WTC11 (cell line): ENCODE measurements at regions not wholly inside any gene's neighbourhood (a gene's known extent, or its start where the extent isn't known, plus 50 kb on each side); places are given as distances from the start of the nearest gene placed in this dataset.

ENCODE experiments used
- ATAC-seq: fragments of 200-7000 bp; cut with Tn5 transposase; 2 replicates; pipeline ENCODE4 v1.10.0; 2021; ENCODE audit warnings: mild to moderate bottlenecking, moderate library complexity
- CTCF ChIA-PET: fragments of 300-600 bp; sonication (Branson Sonifier 250); formaldehyde crosslinking; loops from one replicate; lab custom pipeline; 2021; ENCODE audit warnings: antibody characterized with exemption; lab: Charles Lee
- POLR2A ChIA-PET: fragments of 350-600 bp; sonication (Branson Sonifier 250); formaldehyde crosslinking; loops from one replicate; lab custom pipeline; 2021; ENCODE audit warnings: antibody characterized with exemption; lab: Charles Lee
- DNase-seq: peaks from one replicate; pipeline ENCODE4 v3.0.0; 2021; ENCODE audit warnings: low spot score
- H3K27ac Mint-ChIP-seq: 2 replicates; pipeline ENCODE4 v1.8.0; 2021; ENCODE audit warnings: mixed read lengths
- H3K27me3 Mint-ChIP-seq: 2 replicates; pipeline ENCODE4 v1.8.0; 2021; ENCODE audit warnings: low read depth, mild to moderate bottlenecking, moderate library complexity, mixed read lengths
- H3K36me3 Mint-ChIP-seq: 2 replicates; pipeline ENCODE4 v1.8.0; 2021; ENCODE audit warnings: mixed read lengths
- H3K4me1 Mint-ChIP-seq: 2 replicates; pipeline ENCODE4 v1.8.0; 2022; ENCODE audit warnings: mixed read lengths
- H3K4me3 Mint-ChIP-seq: 2 replicates; pipeline ENCODE4 v1.8.0; 2021; ENCODE audit warnings: mild to moderate bottlenecking, moderate library complexity, mixed read lengths
- H3K9me3 Mint-ChIP-seq: 2 replicates; pipeline ENCODE4 v1.8.0; 2021; ENCODE audit warnings: mixed read lengths
- ELF4 ChIP-seq: sonication (generic); formaldehyde crosslinking; IDR thresholded peaks from 2 replicates; pipeline ENCODE4 v1.8.1; 2022; ENCODE audit warnings: low read depth, mild to moderate bottlenecking, moderate library complexity, missing genetic modification reagents
- EMX1 ChIP-seq: fragments of 250-450 bp; sonication (Bioruptor Pico); IDR thresholded peaks from 2 replicates; pipeline ENCODE4 v1.8.0; 2021; ENCODE audit warnings: mild to moderate bottlenecking
- HMGA2 ChIP-seq: fragments of 250-450 bp; sonication (Bioruptor Pico); IDR thresholded peaks from 2 replicates; pipeline ENCODE4 v1.4.0; 2021; ENCODE audit warnings: mild to moderate bottlenecking, moderate library complexity
- KAT7 ChIP-seq: sonication (generic); formaldehyde crosslinking; IDR thresholded peaks from 2 replicates; pipeline ENCODE4 v1.8.1; 2023; ENCODE audit warnings: missing genetic modification reagents, mild to moderate bottlenecking, borderline replicate concordance
- NR2C2 ChIP-seq: sonication (generic); formaldehyde crosslinking; IDR thresholded peaks from 2 replicates; pipeline ENCODE4 v1.8.0; 2022; ENCODE audit warnings: mild to moderate bottlenecking, missing genetic modification reagents
- SMAD3 ChIP-seq: sonication (generic); formaldehyde crosslinking; IDR thresholded peaks from 2 replicates; pipeline ENCODE4 v1.8.0; 2022; ENCODE audit warnings: missing genetic modification reagents, mild to moderate bottlenecking, borderline replicate concordance
- SMAD4 ChIP-seq: sonication (generic); formaldehyde crosslinking; IDR thresholded peaks from 2 replicates; pipeline ENCODE4 v1.8.0; 2022; ENCODE audit warnings: mild to moderate bottlenecking, missing genetic modification reagents
- SOX15 ChIP-seq: fragments of 250-450 bp; sonication (Bioruptor Pico); IDR thresholded peaks from 2 replicates; pipeline ENCODE4 v1.9.0; 2021; ENCODE audit warnings: mild to moderate bottlenecking
- TP53 ChIP-seq: sonication (generic); formaldehyde crosslinking; IDR thresholded peaks from 2 replicates; pipeline ENCODE4 v1.8.1; 2023; ENCODE audit warnings: mild to moderate bottlenecking, missing genetic modification reagents
- USF1 ChIP-seq: sonication (generic); formaldehyde crosslinking; IDR thresholded peaks from 2 replicates; pipeline ENCODE4 v1.8.0; 2022; ENCODE audit warnings: mild to moderate bottlenecking, missing genetic modification reagents
- ZNF232 ChIP-seq: sonication (generic); formaldehyde crosslinking; IDR thresholded peaks from 2 replicates; pipeline ENCODE4 v1.8.0; 2022; ENCODE audit warnings: mild to moderate bottlenecking, missing genetic modification reagents
- ZSCAN18 ChIP-seq: fragments of 250-450 bp; sonication (Bioruptor Pico); IDR thresholded peaks from 2 replicates; pipeline ENCODE4 v2.1.2; 2022; ENCODE audit warnings: mild to moderate bottlenecking, moderate library complexity
- TF ChIP-seq, protein P1 (sequence below): sonication (generic); formaldehyde crosslinking; IDR thresholded peaks from 2 replicates; pipeline ENCODE4 v1.8.1; 2023; ENCODE audit warnings: mild to moderate bottlenecking, missing genetic modification reagents
- TF ChIP-seq, protein P2 (sequence below): sonication (generic); formaldehyde crosslinking; IDR thresholded peaks from 2 replicates; pipeline ENCODE4 v1.8.1; 2023; ENCODE audit warnings: mild to moderate bottlenecking, missing genetic modification reagents, moderate library complexity
- TF ChIP-seq, protein P3 (sequence below): fragments of 250-450 bp; sonication (Bioruptor Pico); IDR thresholded peaks from 2 replicates; pipeline ENCODE4 v1.9.0; 2021; ENCODE audit warnings: moderate library complexity, mild to moderate bottlenecking, inconsistent platforms, borderline replicate concordance
- TF ChIP-seq, protein P4 (sequence below): sonication (generic); formaldehyde crosslinking; conservative IDR thresholded peaks from 2 replicates; pipeline ENCODE4 v1.8.1; 2023; ENCODE audit warnings: mild to moderate bottlenecking, low read depth, missing genetic modification reagents, moderate library complexity
- TF ChIP-seq, protein P5 (sequence below): fragments of 200-600 bp; IDR thresholded peaks from 2 replicates; pipeline ENCODE4 v1.8.0; 2022; ENCODE audit warnings: antibody characterized with exemption
- TF ChIP-seq, protein P6 (sequence below): sonication (generic); formaldehyde crosslinking; IDR thresholded peaks from 2 replicates; pipeline ENCODE4 v1.8.1; 2023; ENCODE audit warnings: mild to moderate bottlenecking, missing genetic modification reagents
- TF ChIP-seq, protein P7 (sequence below): sonication (generic); formaldehyde crosslinking; IDR thresholded peaks from 2 replicates; pipeline ENCODE4 v1.8.1; 2022; ENCODE audit warnings: low read depth, missing genetic modification reagents, borderline replicate concordance
- TF ChIP-seq, protein P8 (sequence below): fragments of 250-450 bp; sonication (Bioruptor Pico); IDR thresholded peaks from 2 replicates; pipeline ENCODE4 v1.8.0; 2021; ENCODE audit warnings: mild to moderate bottlenecking

DNA sequence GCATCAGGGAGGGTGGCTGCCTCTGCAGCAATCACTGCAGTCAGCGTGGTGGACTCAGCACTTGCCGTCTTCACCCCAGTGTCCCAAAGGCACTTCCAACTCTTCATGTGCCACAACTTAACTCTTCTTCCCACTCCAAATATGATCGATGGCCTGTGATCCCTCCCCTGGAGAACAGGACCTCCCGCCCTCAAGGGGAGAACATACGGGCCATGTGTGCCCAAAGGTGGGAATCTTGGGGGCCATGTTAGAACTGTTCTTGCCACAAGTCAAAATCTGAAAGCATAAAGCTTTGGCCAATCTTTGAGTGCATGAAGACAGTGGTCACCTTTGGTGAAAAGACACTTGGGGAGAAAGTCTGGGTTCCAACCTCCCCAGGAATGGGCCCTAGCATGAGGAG, 368.5 kb upstream of the MGMT start:
- ChIA-PET POLR2A (no interaction called here), CTCF (no interaction called here)
- Mint-ChIP-seq H3K27me3 (no peaks in the 10 kb centered on the region; the same call in 1 of the 2 replicates), H3K36me3 (no peaks in the 10 kb centered on the region), H3K4me1 (0 out of 2 replicates have a peak, but pooled peaks cover 3% of the 10 kb centered on the region), H3K4me3 (no peak overlapping the region), H3K9me3 (no peaks in the 10 kb centered on the region), H3K27ac (no peak overlapping the region)
- ATAC-seq (no peak), DNase-seq (no peak)
- TF ChIP-seq SMAD4 (CRISPR knock-in tag) (no peak), HMGA2 (CRISPR knock-in tag) (no peak), KAT7 (no peak), SOX15 (CRISPR knock-in tag) (no peak), ZSCAN18 (CRISPR knock-in tag) (no peak)
- TF ChIP-seq, protein P1, sequence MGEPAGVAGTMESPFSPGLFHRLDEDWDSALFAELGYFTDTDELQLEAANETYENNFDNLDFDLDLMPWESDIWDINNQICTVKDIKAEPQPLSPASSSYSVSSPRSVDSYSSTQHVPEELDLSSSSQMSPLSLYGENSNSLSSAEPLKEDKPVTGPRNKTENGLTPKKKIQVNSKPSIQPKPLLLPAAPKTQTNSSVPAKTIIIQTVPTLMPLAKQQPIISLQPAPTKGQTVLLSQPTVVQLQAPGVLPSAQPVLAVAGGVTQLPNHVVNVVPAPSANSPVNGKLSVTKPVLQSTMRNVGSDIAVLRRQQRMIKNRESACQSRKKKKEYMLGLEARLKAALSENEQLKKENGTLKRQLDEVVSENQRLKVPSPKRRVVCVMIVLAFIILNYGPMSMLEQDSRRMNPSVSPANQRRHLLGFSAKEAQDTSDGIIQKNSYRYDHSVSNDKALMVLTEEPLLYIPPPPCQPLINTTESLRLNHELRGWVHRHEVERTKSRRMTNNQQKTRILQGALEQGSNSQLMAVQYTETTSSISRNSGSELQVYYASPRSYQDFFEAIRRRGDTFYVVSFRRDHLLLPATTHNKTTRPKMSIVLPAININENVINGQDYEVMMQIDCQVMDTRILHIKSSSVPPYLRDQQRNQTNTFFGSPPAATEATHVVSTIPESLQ (CRISPR knock-in tag) = no peak
- TF ChIP-seq, protein P2, sequence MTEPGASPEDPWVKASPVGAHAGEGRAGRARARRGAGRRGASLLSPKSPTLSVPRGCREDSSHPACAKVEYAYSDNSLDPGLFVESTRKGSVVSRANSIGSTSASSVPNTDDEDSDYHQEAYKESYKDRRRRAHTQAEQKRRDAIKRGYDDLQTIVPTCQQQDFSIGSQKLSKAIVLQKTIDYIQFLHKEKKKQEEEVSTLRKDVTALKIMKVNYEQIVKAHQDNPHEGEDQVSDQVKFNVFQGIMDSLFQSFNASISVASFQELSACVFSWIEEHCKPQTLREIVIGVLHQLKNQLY (CRISPR knock-in tag) = no peak
- TF ChIP-seq, protein P3, sequence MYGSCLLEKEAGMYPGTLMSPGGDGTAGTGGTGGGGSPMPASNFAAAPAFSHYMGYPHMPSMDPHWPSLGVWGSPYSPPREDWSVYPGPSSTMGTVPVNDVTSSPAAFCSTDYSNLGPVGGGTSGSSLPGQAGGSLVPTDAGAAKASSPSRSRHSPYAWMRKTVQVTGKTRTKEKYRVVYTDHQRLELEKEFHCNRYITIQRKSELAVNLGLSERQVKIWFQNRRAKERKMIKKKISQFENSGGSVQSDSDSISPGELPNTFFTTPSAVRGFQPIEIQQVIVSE (CRISPR knock-in tag) = no peak
- TF ChIP-seq, protein P4, sequence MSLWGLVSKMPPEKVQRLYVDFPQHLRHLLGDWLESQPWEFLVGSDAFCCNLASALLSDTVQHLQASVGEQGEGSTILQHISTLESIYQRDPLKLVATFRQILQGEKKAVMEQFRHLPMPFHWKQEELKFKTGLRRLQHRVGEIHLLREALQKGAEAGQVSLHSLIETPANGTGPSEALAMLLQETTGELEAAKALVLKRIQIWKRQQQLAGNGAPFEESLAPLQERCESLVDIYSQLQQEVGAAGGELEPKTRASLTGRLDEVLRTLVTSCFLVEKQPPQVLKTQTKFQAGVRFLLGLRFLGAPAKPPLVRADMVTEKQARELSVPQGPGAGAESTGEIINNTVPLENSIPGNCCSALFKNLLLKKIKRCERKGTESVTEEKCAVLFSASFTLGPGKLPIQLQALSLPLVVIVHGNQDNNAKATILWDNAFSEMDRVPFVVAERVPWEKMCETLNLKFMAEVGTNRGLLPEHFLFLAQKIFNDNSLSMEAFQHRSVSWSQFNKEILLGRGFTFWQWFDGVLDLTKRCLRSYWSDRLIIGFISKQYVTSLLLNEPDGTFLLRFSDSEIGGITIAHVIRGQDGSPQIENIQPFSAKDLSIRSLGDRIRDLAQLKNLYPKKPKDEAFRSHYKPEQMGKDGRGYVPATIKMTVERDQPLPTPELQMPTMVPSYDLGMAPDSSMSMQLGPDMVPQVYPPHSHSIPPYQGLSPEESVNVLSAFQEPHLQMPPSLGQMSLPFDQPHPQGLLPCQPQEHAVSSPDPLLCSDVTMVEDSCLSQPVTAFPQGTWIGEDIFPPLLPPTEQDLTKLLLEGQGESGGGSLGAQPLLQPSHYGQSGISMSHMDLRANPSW (CRISPR knock-in tag) = no peak

GRCh38 chr10:129099486-129099885, 367.6 kb upstream of the MGMT start:
- Mint-ChIP-seq H3K27me3 (no peaks in the 10 kb centered on the region), H3K9me3 (no peaks in the 10 kb centered on the region)
- CTCF ChIA-PET = no interaction called here
- no peak for TF ChIP-seq ELF4 (CRISPR knock-in tag)
- TF ChIP-seq, protein P5, sequence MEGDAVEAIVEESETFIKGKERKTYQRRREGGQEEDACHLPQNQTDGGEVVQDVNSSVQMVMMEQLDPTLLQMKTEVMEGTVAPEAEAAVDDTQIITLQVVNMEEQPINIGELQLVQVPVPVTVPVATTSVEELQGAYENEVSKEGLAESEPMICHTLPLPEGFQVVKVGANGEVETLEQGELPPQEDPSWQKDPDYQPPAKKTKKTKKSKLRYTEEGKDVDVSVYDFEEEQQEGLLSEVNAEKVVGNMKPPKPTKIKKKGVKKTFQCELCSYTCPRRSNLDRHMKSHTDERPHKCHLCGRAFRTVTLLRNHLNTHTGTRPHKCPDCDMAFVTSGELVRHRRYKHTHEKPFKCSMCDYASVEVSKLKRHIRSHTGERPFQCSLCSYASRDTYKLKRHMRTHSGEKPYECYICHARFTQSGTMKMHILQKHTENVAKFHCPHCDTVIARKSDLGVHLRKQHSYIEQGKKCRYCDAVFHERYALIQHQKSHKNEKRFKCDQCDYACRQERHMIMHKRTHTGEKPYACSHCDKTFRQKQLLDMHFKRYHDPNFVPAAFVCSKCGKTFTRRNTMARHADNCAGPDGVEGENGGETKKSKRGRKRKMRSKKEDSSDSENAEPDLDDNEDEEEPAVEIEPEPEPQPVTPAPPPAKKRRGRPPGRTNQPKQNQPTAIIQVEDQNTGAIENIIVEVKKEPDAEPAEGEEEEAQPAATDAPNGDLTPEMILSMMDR = no peak
- TF ChIP-seq, protein P6, sequence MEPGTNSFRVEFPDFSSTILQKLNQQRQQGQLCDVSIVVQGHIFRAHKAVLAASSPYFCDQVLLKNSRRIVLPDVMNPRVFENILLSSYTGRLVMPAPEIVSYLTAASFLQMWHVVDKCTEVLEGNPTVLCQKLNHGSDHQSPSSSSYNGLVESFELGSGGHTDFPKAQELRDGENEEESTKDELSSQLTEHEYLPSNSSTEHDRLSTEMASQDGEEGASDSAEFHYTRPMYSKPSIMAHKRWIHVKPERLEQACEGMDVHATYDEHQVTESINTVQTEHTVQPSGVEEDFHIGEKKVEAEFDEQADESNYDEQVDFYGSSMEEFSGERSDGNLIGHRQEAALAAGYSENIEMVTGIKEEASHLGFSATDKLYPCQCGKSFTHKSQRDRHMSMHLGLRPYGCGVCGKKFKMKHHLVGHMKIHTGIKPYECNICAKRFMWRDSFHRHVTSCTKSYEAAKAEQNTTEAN = no peak
- TF ChIP-seq TP53 = no peak
- TF ChIP-seq, protein P2 (CRISPR knock-in tag) = no peak
- TF ChIP-seq ZNF232 (CRISPR knock-in tag) = no peak
- no peak for TF ChIP-seq USF1 (CRISPR knock-in tag)
- TF ChIP-seq, protein P7, sequence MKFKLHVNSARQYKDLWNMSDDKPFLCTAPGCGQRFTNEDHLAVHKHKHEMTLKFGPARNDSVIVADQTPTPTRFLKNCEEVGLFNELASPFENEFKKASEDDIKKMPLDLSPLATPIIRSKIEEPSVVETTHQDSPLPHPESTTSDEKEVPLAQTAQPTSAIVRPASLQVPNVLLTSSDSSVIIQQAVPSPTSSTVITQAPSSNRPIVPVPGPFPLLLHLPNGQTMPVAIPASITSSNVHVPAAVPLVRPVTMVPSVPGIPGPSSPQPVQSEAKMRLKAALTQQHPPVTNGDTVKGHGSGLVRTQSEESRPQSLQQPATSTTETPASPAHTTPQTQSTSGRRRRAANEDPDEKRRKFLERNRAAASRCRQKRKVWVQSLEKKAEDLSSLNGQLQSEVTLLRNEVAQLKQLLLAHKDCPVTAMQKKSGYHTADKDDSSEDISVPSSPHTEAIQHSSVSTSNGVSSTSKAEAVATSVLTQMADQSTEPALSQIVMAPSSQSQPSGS = no peak
- TF ChIP-seq, protein P8, sequence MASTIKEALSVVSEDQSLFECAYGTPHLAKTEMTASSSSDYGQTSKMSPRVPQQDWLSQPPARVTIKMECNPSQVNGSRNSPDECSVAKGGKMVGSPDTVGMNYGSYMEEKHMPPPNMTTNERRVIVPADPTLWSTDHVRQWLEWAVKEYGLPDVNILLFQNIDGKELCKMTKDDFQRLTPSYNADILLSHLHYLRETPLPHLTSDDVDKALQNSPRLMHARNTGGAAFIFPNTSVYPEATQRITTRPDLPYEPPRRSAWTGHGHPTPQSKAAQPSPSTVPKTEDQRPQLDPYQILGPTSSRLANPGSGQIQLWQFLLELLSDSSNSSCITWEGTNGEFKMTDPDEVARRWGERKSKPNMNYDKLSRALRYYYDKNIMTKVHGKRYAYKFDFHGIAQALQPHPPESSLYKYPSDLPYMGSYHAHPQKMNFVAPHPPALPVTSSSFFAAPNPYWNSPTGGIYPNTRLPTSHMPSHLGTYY = no peak
- no peak for TF ChIP-seq EMX1
- TF ChIP-seq NR2C2 (CRISPR knock-in tag) = no peak
- no peak for TF ChIP-seq SMAD3 (CRISPR knock-in tag)

More at GRCh38 chr10:129099486-129099885, 367.6 kb upstream of the MGMT start:
- Mint-ChIP-seq H3K4me1 (0 out of 2 replicates have a peak, but pooled peaks cover 3% of the 10 kb centered on the region), H3K4me3 (no peak overlapping the region), H3K36me3 (no peaks in the 10 kb centered on the region), H3K27ac (no peak overlapping the region)
- POLR2A ChIA-PET = no interaction called here
- ATAC-seq (no peak), DNase-seq (no peak)
